ENCODE measurements at regions not wholly inside any gene's neighbourhood (a gene's known extent, or its start where the extent isn't known, plus 50 kb on each side); places are given as distances from the start of the nearest gene placed in this dataset.

DNA sequence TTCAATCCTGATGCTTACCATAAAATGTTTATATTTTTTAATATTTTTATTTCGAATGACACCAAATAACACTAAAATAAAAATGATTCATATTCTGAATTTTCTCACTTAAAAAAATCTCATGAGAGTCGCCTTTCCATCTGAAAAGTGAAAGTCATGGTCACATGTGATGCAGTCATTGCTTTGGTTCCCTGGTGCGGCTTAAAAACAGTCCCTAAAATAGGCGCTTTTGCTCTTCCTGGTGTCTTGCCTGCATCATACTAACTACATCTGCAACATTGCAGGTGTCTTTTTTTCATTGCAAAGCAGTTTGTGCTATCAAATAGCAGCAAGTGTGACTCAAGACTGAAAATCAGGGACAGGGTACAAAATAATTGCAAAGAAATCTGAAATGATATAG lies 185.2 kb upstream of the NREP start:
- no CpG with 5 or more reads among the region's 4 CpGs for WGBS, 2 experiments (ENCODE audit: extremely low coverage in 2 of 2, insufficient read length in 1 of 2)
- Histone ChIP-seq H3K14ac (replicated peaks; ENCODE audit: low read depth, low read length) (no peak overlapping the region), H2AFZ (replicated peaks; ENCODE audit: low read length, poor library complexity) (no peak overlapping the region), H3K9me1 (ENCODE audit: insufficient read depth, low read length) (no peaks in the 10 kb centered on the region; the same call in 1 of the 2 replicates), H3K4me3 (ENCODE audit: insufficient read depth, low read depth, low read length) (no peak overlapping the region), H3K4ac (ENCODE audit: low read depth, low read length) (no peak overlapping the region), H3K79me1 (ENCODE audit: low read depth in 1 of 2, low read length in 2 of 2) (no peaks in the 10 kb centered on the region), H3K27ac (ENCODE audit: insufficient read depth, low read length) (no peak overlapping the region), H4K20me1 (ENCODE audit: insufficient read depth, low read length) (no peaks in the 10 kb centered on the region), H3K4me2 (ENCODE audit: low read depth, low read length) (no peak overlapping the region), H3K23ac (ENCODE audit: low read depth, low read length) (no peak overlapping the region), H3K9ac (ENCODE audit: low read depth, low read length) (no peak overlapping the region), H2AK5ac (ENCODE audit: low read depth, low read length) (no peak overlapping the region), H3K18ac (ENCODE audit: low read depth, low read length) (peak overlapping the region; percentile 59; the same call in 1 of the 2 replicates), H2BK15ac (ENCODE audit: low read depth, low read length) (no peak overlapping the region), H4K91ac (ENCODE audit: insufficient read depth, low read depth, low read length) (no peak overlapping the region), H3K56ac (ENCODE audit: extremely low read depth, insufficient read depth, low read length) (no peak overlapping the region), H2AK9ac (replicated peaks; ENCODE audit: low read depth, low read length, poor library complexity) (no peak overlapping the region), H2BK120ac (ENCODE audit: low read depth, low read length) (no peak overlapping the region), H2BK20ac (ENCODE audit: low read depth, low read length) (no peak overlapping the region), H4K5ac (ENCODE audit: low read depth, low read length) (no peak overlapping the region), H3K4me1 (ENCODE audit: control insufficient read depth, insufficient read depth, low read length) (peaks cover 5% of the 10 kb centered on the region; the same call in 1 of the 2 replicates), H3K9me3 (ENCODE audit: control insufficient read depth, insufficient read depth, low read length) (no peaks in the 10 kb centered on the region), H3K27me3 (ENCODE audit: control insufficient read depth, insufficient read depth, low read length) (no peaks in the 10 kb centered on the region), H4K8ac (ENCODE audit: low read depth in 2 of 2, low read length in 2 of 2) (no peak overlapping the region), H3K36me3 (ENCODE audit: control insufficient read depth, insufficient read depth, low read length) (no peaks in the 10 kb centered on the region), H2BK5ac (ENCODE audit: low read depth, low read length, poor library complexity, severe bottlenecking) (no peak overlapping the region)
- ATAC-seq (ENCODE audit: low read depth) (no peak), DNase-seq (no peak)
- no TSS peak for BruUV-seq (replicated peaks)
- ChIA-PET POLR2A (ENCODE audit: unreplicated experiment) (no interaction called here), CTCF (no interaction called here)
- intact Hi-C loops (cut with micrococcal nuclease): no loop called here
- TF ChIP-seq NFE2L2 (IDR thresholded peaks at IDR 0.05; ENCODE audit: low read depth, low read length): 0 out of 2 replicates have a peak, but pooled peaks have one; percentile 4
- TF ChIP-seq, protein P1, sequence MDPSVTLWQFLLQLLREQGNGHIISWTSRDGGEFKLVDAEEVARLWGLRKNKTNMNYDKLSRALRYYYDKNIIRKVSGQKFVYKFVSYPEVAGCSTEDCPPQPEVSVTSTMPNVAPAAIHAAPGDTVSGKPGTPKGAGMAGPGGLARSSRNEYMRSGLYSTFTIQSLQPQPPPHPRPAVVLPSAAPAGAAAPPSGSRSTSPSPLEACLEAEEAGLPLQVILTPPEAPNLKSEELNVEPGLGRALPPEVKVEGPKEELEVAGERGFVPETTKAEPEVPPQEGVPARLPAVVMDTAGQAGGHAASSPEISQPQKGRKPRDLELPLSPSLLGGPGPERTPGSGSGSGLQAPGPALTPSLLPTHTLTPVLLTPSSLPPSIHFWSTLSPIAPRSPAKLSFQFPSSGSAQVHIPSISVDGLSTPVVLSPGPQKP (IDR thresholded peaks at IDR 0.05; ENCODE audit: borderline replicate concordance, low read depth, low read length): no peak
- in situ Hi-C loops (cut with MboI; ENCODE audit: low sequenced_read_pairs): no loop called here
- dilution Hi-C loops (cut with HindIII; ENCODE audit: low sequenced_read_pairs, unreplicated experiment): no loop called here
